ENCODE measurements at regions not wholly inside any gene's neighbourhood (a gene's known extent, or its start where the extent isn't known, plus 50 kb on each side); places are given as distances from the start of the nearest gene placed in this dataset.

DNA sequence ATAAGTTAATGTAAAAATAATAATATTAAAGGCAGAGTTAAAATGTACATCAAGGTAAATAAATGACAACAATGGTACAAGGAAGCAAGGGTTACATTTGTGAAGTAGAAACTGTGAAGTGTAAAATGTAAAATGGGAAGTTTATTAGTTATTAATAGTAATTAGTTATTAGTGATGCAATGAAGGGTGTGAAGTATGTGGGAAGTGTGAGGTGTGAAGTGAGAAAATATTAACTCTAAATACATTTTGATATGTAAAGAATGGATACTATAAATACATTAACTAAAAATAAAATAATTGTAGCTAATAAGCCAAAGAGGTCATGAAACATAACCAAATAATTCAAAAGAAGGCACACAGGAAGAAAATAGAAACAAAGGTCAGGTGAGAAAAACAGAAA, 316.4 kb downstream of the GBA3 start:
- no peak for DNase-seq (ENCODE audit: low spot score)
- TF ChIP-seq, protein P1, sequence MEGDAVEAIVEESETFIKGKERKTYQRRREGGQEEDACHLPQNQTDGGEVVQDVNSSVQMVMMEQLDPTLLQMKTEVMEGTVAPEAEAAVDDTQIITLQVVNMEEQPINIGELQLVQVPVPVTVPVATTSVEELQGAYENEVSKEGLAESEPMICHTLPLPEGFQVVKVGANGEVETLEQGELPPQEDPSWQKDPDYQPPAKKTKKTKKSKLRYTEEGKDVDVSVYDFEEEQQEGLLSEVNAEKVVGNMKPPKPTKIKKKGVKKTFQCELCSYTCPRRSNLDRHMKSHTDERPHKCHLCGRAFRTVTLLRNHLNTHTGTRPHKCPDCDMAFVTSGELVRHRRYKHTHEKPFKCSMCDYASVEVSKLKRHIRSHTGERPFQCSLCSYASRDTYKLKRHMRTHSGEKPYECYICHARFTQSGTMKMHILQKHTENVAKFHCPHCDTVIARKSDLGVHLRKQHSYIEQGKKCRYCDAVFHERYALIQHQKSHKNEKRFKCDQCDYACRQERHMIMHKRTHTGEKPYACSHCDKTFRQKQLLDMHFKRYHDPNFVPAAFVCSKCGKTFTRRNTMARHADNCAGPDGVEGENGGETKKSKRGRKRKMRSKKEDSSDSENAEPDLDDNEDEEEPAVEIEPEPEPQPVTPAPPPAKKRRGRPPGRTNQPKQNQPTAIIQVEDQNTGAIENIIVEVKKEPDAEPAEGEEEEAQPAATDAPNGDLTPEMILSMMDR (IDR thresholded peaks at IDR 0.05; ENCODE audit: extremely low read depth, missing control alignments) = no peak

DNA sequence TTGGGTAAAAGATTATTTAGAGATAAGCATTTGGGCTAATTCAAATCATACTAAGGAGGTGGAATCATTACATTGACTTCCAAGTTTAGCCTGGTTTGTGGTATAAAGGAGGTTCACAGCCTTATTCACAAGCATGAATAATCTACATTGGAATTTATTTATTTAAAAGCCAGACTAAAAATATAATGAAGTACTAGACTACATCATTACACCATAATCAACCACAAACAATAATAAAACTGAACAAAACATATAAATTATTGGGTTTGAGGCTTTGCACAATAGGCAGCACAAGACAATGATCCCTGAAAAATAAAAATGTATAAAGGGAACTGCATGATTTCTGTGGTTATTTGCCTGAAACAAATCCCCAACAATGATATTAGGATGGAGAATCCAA, 314.0 kb downstream of the GBA3 start:
- no peak for DNase-seq (ENCODE audit: low spot score)

DNA sequence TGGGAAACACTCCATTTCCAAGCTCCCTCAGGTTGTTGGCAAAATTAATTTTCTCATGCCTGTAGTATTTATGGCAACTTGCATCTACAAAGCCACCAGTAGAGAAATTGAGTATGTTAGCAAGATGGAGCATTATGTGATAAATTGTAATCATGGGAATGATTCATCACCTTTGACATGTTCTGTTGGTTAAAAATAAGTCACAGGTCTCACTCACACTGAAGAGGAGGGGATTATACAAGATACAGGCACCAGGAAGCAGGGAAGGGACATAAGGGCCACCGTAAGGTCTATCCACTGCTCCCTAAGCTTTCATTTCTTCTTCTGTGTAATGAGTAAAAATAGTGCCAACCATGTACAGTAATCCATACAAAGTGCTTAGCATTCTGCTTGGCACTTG, 313.0 kb downstream of the GBA3 start:
- DNase-seq (ENCODE audit: low spot score) = no peak
- TF ChIP-seq, protein P1 (IDR thresholded peaks at IDR 0.05; ENCODE audit: extremely low read depth, missing control alignments) = no peak

More for the DNA sequence above, 314.0 kb downstream of the GBA3 start:
- TF ChIP-seq, protein P1 (IDR thresholded peaks at IDR 0.05; ENCODE audit: extremely low read depth, missing control alignments) = no peak

DNA sequence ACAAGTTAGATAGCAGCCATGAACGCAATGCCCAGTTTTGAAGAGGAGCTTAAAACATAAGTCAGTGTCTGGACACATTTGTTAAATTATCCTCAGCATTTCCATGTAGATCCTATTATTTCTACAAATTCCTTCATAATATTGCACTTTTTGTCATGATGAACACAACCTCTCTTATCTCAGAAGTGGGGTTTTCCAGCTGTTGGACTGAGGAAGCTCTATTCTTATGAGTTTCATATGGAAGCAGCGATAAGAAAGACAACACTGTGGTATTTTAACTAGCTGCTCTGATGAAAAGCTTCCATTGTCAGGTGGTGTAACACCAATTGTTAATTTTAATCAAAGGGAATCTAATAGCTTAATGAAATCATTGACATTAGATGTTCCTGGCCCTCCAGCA, 308.7 kb downstream of the GBA3 start:
- DNase-seq (ENCODE audit: low spot score) = no peak
- TF ChIP-seq, protein P1 (IDR thresholded peaks at IDR 0.05; ENCODE audit: extremely low read depth, missing control alignments) = no peak

DNA sequence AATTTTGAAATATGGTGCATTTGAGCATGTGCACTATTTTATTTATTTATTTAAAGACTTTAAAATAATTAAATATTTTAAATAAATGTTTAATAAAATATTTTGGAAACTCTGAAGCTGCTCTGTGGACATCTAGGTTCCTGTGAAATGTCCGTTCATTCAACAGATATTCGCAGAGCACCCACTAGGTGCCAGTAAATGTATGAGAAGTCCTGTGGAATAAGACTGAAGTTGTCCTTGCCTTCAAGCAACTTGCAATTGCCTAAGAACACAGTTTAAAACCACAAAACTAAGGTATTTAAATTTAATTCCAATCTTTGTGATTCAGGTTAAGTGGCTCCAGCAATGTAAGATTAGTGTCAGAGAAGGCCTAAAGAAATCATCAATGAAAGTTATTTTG, 306.7 kb downstream of the GBA3 start:
- no peak for DNase-seq (ENCODE audit: low spot score)

DNA sequence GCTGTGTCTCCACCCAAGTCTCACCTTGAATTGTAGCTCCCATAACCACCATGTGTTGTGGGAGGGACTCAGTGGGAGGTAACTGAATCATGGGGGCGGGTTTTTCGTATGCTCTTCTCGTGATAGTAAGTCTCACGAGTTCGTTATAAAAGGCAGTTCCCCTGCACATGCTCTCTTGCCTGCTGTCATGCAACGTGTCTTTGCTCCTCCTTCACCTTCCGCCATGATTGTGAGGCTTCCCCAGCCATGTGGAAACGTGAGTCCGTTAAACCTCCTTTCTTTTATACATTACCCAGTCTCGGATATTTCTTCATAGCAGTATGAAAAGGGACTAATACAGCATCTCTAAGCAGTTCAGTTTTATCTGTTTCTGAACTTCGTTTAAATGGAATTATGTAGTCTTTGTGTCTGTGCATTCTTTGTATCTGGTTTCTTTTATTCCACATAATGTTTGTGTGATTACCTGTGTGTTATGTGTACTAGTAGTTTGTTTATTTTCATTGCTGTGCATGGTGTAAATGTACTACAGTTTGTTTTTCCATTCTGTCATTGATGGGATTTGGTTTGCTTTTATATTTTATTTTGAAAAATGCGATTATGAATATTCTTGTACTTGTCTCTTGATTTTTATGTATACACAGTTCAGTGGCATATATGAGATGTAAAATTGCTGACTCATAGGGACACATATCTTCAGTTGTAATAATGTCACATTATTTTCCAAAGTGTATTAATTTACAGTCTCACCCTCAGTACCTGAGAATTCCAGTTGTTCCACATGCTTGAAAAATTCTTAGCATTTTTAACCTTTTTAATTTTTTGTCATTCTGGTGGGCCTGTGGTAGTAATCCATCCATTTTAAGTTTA, 304.9 kb downstream of the GBA3 start:
- TF ChIP-seq, protein P1 (IDR thresholded peaks at IDR 0.05; ENCODE audit: extremely low read depth, missing control alignments) = no peak
- DNase-seq (ENCODE audit: low spot score) = no peak

More for the DNA sequence above, 306.7 kb downstream of the GBA3 start:
- TF ChIP-seq, protein P1 (IDR thresholded peaks at IDR 0.05; ENCODE audit: extremely low read depth, missing control alignments) = no peak

DNA sequence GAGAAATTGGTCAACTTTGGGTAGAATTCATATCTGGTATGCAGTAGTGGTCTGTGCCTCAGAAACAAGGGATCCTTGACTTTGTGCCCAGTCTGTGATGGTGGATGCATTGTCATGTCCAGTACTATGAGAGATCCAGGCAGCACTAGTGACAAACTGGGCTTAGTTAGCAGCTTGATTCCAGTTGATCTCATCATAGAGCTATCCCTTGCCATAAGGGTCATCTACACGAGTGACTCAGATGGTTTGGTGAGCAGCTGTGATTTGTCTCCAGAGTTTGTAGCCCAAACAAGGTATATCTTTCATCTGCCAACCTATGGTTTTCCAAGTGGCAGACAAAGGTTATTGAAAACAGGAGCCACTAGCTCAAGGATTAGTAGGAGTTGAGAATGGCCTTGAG, 298.8 kb downstream of the GBA3 start:
- TF ChIP-seq, protein P1 (IDR thresholded peaks at IDR 0.05; ENCODE audit: extremely low read depth, missing control alignments) = no peak
- no peak for DNase-seq (ENCODE audit: low spot score)

Data from GM20000 (cell line).